ENCODE measurements at regions not wholly inside any gene's neighbourhood (a gene's known extent, or its start where the extent isn't known, plus 50 kb on each side); places are given as distances from the start of the nearest gene placed in this dataset.

DNA sequence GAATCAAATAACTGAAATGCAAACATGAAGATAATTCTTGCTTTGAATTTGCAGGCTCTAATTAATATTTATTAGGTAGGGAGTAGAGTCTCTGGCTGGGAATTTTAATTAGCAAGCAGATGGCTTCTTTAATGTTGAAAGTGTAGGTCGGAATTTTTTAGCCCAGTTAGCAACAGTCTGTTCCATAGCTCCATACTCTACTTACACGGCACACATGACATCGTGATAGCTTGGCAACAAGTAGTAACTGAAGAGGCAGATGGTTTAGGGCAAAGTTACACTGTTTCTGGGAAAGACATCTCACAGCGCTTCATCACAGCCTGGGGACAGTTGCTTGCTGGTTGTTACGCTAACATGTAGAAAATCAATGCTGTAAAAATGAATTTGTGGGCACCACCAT lies 710.7 kb downstream of the GALC start:
- TF ChIP-seq POLR2A (IDR thresholded peaks at IDR 0.05) (no peak), CTCF (IDR thresholded peaks at IDR 0.05) (no peak)

Data from adrenal gland (tissue), 5 donors.